ENCODE measurements at regions not wholly inside any gene's neighbourhood (a gene's known extent, or its start where the extent isn't known, plus 50 kb on each side); places are given as distances from the start of the nearest gene placed in this dataset.

- TF ChIP-seq POLR2A (IDR thresholded peaks at IDR 0.05; ENCODE audit: low read length) = no peak
- TF ChIP-seq GATA1 (IDR thresholded peaks at IDR 0.05; ENCODE audit: low read depth, low read length) = no peak
These were observed 484.2 kb upstream of the ADAMTS5 start for GRCh38 chr21:27451116-27451515.
